Skeletal muscle cell (primary cell): ENCODE measurements at regions not wholly inside any gene's neighbourhood (a gene's known extent, or its start where the extent isn't known, plus 50 kb on each side); places are given as distances from the start of the nearest gene placed in this dataset.
A peak's percentile ranks its signal among the peaks of the same experiment; 100 is the strongest.
"Not testable (repeated sequence)": the region's sequence is repeated elsewhere in the genome, so short reads cannot be mapped to it uniquely, and the experiment has no call there.

Experiments used
- DNase-seq: peaks from one replicate; pipeline ENCODE4 v3.0.0-alpha.2; 2010; ENCODE audit warnings: low read depth
- H3K4me3 ChIP-seq: 2 replicates; pipeline ENCODE4 v1.5.1; 2011; ENCODE audit warnings: low read depth, mild to moderate bottlenecking, control low read depth, low read length, moderate library complexity

GRCh38 chr20:51272401-51272800 lies 249.5 kb upstream of the KCNG1 start:
- DNase-seq, result peak; percentile 24
- H3K4me3 ChIP-seq, result no peak overlapping the region

- H3K4me3 ChIP-seq, result no peak overlapping the region
- DNase-seq, result no peak
Observed at GRCh38 chr20:51271931-51272330, 249.0 kb upstream of the KCNG1 start.

GRCh38 chr20:51271289-51271688 lies 248.4 kb upstream of the KCNG1 start:
- H3K4me3 ChIP-seq, DNase-seq: not testable (repeated sequence)

GRCh38 chr20:51269671-51270070 lies 246.8 kb upstream of the KCNG1 start:
- DNase-seq, result no peak
- H3K4me3 ChIP-seq, result no peak overlapping the region

GRCh38 chr20:51267679-51268078 lies 244.8 kb upstream of the KCNG1 start:
- no peak for DNase-seq
- no peak overlapping the region for H3K4me3 ChIP-seq

GRCh38 chr20:51266353-51266752 lies 243.4 kb upstream of the KCNG1 start:
- H3K4me3 ChIP-seq, result no peak overlapping the region
- DNase-seq, result no peak

- no peak overlapping the region for H3K4me3 ChIP-seq
- no peak for DNase-seq
Observed at GRCh38 chr20:51265361-51265760, 242.5 kb upstream of the KCNG1 start.

- DNase-seq, result no peak
Observed at GRCh38 chr20:51262240-51262639, 239.3 kb upstream of the KCNG1 start.

GRCh38 chr20:51259455-51259854 lies 236.5 kb upstream of the KCNG1 start:
- DNase-seq, result no peak
- H3K4me3 ChIP-seq, result no peak overlapping the region

More at GRCh38 chr20:51262240-51262639, 239.3 kb upstream of the KCNG1 start:
- H3K4me3 ChIP-seq, result no peak overlapping the region

GRCh38 chr20:51258582-51259165 lies 235.8 kb upstream of the KCNG1 start:
- H3K4me3 ChIP-seq, result no peak overlapping the region
- DNase-seq, result no peak

- no peak overlapping the region for H3K4me3 ChIP-seq
- no peak for DNase-seq
Observed at GRCh38 chr20:51255417-51255816, 232.5 kb upstream of the KCNG1 start.

GRCh38 chr20:51253280-51253679 lies 230.4 kb upstream of the KCNG1 start:
- DNase-seq, result no peak
- H3K4me3 ChIP-seq, result no peak overlapping the region

- no peak for DNase-seq
- no peak overlapping the region for H3K4me3 ChIP-seq
Observed at GRCh38 chr20:51249781-51250180, 226.9 kb upstream of the KCNG1 start.

GRCh38 chr20:51249215-51249614 lies 226.3 kb upstream of the KCNG1 start:
- DNase-seq, result no peak
- H3K4me3 ChIP-seq, result no peak overlapping the region

- DNase-seq, result no peak
- no peak overlapping the region for H3K4me3 ChIP-seq
Observed at GRCh38 chr20:51244466-51244865, 221.6 kb upstream of the KCNG1 start.

GRCh38 chr20:51238675-51239305 lies 215.9 kb upstream of the KCNG1 start:
- H3K4me3 ChIP-seq, result no peak overlapping the region
- DNase-seq, result no peak

GRCh38 chr20:51237791-51238190 lies 214.9 kb upstream of the KCNG1 start:
- DNase-seq, result no peak
- H3K4me3 ChIP-seq, result no peak overlapping the region

- peak; percentile 43 for DNase-seq
- no peak overlapping the region for H3K4me3 ChIP-seq
Observed at GRCh38 chr20:51237278-51237677, 214.4 kb upstream of the KCNG1 start.

- DNase-seq, result peak; percentile 36
- no peak overlapping the region for H3K4me3 ChIP-seq
Observed at GRCh38 chr20:51236421-51236820, 213.5 kb upstream of the KCNG1 start.

- H3K4me3 ChIP-seq, result no peak overlapping the region
- no peak for DNase-seq
Observed at GRCh38 chr20:51233345-51233744, 210.4 kb upstream of the KCNG1 start.

GRCh38 chr20:51230727-51231126 lies 207.8 kb upstream of the KCNG1 start:
- no peak for DNase-seq
- no peak overlapping the region for H3K4me3 ChIP-seq
